Ramos (cell line): ENCODE measurements at regions not wholly inside any gene's neighbourhood (a gene's known extent, or its start where the extent isn't known, plus 50 kb on each side); places are given as distances from the start of the nearest gene placed in this dataset.
"Not testable (repeated sequence)": the region's sequence is repeated elsewhere in the genome, so short reads cannot be mapped to it uniquely, and the experiment has no call there.

Source experiments
- in situ Hi-C: fragments of 300-500 bp; cut with MboI; formaldehyde crosslinking; loops from one replicate; pipeline ENCODE4 v1.14.3; 2022; ENCODE audit warnings: low sequenced_read_pairs; ENCODE audit not compliant: unreplicated experiment

DNA sequence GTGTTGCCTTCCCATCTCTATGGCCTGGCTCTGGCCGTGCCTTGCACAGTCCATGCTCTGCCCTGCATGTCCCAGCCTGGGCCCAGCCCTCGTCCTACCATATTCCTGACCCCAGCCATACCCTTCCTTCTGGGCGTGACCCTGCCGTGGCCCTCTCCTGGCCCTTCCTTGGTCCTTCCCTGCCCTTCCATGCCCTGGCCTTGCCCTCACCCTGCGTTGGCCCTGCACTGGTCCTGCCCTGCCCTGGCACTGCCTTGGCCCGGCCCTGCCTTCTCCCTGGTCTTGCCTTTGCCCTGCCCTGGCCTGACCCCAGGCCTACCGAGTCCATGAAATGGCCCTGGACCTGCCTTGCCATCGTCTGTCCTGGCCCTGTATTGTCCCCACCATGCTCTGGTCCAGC, 1561.8 kb downstream of the RPIA start:
- in situ Hi-C loops, result not testable (repeated sequence)

DNA sequence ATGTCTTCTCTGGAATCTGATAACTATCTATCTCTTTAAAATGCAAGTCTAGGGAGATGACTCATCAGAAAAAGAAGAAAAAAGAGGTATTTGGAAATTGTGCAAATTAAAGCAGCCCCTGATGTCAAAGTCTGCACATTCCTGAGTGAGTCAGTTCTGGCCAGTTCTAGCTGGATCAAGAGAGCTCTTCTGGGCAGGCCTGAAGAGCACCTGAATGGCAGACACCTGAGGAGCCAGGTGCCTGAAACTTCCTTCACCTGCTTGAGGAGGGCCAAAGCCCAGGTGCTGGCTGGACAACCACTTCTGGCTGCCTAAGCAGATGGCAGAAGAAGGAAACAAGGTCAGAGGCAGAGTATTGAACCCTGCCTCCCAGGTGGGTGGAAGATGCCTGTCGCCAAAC, 1575.4 kb downstream of the RPIA start:
- in situ Hi-C loops, result not testable (repeated sequence)

DNA sequence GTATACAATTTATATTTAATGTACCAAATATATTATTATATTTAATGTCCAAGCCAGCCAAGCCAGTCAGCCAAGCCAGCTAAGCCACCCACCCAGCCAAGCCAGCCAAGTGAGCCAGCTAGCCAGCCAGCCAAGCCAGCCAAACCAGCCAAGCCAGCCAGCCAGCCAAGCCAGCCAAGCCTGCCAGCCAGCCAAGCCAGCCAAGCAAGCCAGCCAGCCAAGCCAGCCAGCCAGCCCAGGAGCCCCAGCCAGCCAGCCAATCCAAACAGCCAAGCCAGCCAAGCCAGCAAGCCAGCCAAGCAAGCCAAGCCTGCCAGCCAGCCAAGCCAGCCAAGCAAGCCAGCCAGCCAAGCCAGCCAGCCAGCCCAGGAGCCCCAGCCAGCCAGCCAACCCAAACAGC, 1596.3 kb downstream of the RPIA start:
- in situ Hi-C loops, result not testable (repeated sequence)

DNA sequence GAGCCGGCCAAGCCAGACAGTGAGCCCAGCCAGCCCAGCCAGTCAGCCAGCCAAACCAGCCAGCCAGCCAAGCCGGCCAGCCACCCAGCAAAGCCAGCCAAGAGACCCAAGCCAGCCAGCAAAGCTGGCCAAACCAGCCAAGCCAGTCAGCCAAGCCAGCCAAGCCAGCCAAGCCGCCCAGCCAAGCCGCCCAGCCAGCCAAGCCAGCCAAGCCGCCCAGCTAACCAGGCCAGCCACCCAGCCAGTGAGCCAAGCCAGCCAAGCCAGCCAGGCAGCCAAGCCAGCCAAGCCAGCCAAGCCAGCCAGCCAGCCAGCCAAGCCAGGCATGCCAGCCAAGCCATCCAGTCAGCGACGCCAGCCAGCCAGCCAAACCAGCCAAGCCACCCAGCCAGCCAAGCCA, 1596.9 kb downstream of the RPIA start:
- in situ Hi-C loops, result not testable (repeated sequence)

DNA sequence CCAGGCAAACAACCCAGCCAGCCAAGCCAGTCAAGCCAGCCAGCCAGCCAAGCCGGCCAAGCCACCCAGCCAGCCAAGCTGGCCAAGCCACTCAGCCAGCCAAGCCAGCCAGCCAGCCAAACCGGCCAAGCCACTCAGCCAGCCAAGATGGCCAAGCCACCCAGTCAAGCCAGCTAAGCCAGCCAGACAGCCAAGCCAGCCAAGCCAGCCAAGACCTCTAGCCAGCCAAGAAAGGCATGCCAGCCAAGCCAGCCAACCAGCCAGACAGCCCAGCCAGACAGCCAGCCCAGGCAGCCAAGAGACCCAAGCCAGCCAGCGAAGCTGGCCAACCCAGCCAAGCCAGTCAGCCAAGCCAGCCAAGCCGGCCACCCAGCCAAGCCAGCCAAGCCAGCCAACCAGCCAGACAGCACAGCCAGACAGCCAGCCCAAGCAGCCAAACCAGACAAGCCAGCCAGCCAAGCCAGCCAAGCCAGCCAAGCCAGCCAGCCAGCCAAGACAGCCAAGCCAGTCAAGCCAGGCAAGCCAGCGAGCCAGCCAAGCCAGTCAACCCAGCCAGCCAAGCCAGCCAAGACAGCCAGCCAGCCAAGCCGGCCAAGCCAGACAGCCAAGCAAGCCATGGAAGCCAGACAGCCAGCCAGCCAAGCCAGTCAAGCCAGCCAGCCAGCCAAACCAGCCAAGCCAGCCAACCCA, 1598.0 kb downstream of the RPIA start:
- in situ Hi-C loops, result not testable (repeated sequence)

DNA sequence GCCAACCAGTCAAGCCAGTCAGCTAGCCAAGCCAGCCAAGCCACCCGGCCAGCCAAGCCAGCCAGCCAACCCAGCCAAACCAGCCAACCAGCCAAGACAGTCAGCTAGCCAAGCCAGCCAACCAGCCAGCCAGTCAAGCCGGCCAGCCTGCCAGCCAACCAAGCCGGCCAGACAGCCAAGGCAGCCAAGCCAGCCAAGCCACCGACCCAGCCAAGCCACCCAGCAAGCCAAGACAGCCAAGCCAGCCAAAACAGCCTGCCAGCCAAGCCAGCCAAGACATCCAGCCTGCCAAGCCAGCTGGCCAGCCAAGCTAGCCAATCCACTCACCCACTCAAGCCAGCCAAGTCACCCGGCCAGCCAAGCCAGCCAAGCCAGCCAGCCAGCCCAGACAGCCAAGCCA, 1599.2 kb downstream of the RPIA start:
- in situ Hi-C loops, result not testable (repeated sequence)

DNA sequence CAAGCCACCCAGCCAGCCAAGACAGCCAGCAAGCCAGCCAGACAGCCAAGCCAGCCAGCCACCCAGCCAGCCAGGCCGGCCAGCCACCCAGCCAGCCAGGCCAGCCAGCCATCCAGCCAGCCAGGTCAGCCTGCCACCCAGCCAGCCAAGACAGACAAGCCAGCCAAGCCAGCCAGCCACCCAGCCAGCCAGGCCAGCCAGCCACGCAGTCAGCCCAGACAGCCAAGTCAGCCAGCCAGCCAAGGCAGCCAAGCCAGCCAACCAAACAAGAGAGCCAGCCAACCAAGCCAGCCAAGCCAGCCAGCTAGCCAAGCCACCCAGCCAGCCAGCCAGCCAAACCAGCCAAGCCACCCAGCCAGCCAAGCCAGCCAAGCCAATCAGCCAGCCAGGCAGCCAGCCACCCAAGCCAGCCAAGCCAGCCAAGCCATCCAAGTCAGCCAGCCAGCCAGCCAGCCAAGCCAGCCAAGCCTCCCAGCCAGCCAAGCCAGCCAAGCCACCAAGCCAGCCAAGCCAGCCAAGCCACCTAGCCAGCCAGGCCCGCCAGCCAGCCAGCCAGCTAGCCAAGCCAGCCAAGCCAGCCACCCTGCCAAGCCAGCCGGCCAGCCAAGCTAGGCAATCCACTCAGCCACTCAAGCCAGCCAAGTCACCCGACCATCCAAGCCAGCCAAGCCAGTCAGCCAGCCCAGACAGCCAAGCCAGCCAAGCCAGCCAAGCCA, 1599.9 kb downstream of the RPIA start:
- in situ Hi-C loops, result not testable (repeated sequence)

DNA sequence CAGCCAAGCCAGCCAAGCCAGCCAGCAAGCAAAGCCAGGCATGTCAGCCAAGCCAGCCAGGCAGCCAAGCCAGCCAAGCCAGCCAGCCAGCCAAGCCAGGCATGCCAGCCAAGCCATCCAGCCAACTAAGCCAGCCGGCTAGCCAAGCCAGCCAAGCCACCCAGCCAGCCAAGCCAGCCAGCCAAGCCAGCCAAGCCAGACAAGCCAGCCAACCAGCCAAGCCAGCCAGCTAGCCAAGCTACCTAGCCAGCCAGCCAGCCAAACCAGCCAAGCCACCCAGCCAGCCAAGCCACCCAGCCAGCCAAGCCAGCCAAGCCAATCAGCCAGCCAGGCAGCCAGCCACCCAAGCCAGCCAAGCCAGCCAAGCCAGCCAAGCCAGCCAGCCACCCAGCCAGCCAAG, 1600.5 kb downstream of the RPIA start:
- in situ Hi-C loops, result not testable (repeated sequence)

DNA sequence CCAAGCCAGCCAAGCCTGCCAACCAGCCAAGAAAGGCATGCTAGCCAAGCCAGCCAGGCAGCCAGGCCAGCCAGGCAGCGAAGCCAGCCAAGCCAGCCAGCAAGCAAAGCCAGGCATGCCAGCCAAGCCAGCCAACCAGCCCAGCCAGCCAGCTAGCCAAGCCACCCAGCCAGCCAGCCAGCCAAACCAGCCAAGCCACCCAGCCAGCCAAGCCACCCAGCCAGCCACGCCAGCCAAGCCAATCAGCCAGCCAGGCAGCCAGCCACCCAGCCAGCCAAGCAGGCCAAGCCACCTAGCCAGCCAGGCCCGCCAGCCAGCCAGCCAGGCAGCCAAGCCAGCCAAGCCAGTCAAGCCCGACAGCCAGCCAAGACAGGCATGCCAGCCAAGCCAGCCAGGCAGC, 1601.0 kb downstream of the RPIA start:
- in situ Hi-C loops, result not testable (repeated sequence)

DNA sequence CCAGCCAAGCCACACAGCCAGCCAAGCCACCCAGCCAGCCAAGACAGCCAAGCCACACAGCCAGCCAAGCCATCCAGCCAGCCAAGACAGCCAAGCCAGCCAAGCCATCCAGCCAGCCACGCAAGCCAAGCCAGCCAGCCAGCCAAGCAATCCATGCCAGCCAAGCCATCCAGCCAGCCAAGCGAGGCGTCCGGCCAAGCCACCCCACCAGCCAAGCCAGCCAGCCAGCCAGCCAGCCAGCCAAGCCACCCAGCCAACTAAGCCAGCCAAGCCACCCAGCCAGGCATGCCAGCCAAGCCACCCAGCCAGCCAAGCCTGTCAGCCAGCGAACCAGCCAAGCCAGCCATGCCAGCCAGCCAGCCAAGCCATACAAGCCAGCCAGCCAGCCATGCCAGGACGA, 1601.8 kb downstream of the RPIA start:
- in situ Hi-C loops, result not testable (repeated sequence)

DNA sequence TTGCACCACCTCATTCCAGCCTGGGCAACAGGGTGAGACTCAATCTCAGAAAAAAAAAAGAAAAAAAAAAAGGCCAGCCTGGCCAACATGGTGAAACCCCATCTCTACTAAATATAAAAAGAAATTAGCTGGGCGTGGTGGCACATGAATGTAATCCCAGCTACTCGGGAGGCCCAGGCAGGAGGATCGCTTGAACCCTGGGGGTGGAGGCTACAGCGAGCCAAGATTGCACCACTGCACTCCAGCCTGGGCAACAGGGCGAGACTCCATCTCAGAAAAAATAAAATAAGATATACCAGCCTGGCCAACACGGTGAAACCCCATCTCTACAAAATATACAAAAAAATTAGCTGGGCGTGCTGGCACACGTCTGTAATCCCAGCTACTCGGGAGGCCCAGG, 1602.3 kb downstream of the RPIA start:
- in situ Hi-C loops, result not testable (repeated sequence)

DNA sequence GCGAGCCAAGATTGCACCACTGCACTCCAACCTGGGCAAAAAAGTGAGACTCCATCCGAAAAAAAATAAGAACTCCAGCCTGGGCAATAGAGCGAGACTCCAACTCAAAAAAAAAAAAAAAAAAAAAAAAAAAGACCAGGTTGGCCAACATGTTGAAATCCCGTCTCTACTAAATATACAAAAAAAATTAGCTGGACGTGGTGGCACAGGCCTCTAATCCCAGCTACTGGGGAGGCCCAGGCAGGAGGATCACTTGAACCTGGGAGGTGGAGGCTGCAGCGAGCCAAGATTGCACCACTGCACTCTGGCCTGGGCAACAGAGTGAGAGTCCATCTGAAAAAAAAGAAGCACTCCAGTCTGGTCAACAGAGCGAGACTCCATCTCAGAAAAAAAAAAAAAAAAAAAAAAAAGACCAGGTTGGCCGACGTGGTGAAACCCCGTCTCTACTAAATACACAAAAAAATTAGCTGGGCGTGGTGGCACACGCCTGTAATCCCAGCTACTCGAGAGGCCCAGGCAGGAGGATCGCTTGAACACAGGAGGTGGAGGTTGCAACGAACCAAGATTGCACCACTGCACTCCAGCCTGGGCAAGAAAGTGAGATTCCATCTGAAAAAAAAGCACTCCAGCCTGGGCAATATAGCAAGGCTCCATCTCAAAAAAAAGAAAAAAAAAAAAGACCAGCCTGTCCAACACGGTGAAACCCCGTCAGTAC, 1603.7 kb downstream of the RPIA start:
- in situ Hi-C loops, result not testable (repeated sequence)

DNA sequence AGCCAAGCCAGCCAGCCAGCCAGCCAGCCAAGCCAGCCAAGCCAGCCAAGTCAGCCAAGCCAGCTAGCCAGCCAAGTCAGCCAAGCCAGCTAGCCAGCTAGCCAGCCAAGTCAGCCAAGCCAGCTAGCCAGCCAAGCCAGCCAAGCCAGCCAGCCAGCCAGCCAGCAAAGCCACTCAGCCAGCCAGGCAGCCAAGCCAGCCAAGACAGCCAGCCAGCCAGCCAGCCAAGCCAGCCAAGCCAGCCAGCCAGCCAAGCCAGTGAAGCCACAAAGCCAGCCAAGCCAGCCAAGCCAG, 1605.0 kb downstream of the RPIA start:
- in situ Hi-C loops, result not testable (repeated sequence)

DNA sequence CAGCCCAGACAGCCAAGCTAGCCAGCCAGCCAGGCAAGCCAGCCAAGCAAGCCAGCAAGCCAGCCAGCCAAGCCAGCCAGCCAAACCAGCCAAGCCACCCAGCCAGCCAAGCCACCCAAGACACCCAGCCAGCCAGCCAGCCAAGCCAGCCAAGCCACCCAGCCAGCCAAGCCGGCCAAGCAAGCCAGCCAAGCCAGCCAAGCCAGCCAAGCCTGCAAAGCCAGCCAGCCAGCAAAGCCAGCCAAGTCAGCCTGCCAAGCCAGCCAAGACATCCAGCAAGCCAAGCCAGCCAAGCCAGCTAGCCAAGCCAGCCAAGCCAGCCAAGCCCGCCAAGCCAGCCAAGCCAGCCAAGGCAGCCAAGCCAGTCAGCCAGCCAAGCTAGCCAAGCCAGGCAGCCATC, 1606.2 kb downstream of the RPIA start:
- in situ Hi-C loops, result not testable (repeated sequence)

DNA sequence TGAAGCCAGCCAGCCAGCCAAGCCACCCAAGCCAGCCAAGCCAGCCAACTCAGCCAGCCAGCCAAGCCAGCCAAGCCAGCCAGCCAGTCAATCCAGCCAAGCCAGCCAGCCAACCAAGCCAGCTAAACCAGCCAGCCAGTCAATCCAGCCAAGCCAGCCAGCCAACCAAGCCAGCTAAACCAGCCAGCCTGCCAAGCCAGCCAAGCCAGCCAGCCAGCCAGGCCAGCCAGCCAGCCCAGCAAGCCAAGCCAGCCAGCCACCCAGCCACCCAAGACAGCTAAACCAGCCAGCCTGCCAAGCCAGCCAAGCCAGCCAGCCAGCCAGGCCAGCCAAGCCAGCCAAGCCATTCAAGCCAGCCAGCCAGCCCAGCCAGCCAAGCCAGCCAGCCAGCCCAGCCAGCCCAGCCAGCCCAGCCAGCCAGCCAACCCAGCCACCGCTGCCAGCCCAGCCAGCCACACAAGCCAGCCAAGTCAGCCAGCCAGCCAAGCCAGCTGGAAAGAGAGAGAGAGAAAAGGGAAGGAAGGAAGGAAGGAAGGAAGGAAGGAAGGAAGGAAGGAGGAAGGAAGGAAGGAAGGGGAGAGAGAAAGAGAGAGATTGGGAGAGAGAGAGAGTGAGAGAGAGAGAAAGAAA, 1606.8 kb downstream of the RPIA start:
- in situ Hi-C loops, result not testable (repeated sequence)

DNA sequence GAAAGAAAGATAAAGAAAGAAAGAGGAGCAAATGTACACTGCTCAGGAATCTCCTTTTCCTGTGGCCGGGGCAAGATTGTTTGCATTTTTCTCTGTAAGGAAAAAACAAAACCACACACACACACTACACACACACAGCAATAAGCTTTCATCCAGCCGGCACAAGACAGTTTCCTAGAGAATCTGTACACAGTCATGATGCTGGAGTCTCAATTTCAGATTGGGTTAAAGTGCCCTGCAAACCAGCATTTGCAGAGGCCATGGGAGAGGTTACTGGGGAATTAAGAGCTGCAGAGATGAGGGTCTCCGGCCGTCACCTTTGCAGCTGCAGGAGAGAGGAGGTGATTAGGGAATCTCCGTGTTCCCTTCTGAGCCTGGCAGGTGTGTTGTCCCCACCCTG, 1607.5 kb downstream of the RPIA start:
- in situ Hi-C loops, result not testable (repeated sequence)

DNA sequence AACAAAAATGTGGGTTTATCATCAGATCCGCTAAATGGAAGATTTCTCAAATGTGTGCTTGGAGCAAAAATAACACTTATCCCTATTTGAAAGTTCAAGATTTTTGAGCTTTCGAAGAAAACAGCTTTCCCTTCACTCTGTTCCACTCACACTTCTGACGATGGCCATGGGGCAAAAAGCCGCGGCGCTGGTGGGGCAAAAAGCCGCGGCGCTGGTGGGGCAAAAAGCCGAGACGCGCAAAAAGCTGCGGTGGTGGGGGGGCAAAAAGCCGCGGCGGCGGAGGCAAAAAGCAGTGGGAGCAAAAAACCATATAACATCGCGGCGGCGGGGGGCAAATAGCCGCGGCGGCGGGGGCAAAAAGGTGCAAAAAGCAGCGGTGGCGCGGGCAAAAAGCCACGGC, 1631.5 kb downstream of the RPIA start:
- in situ Hi-C loops, result not testable (repeated sequence)

DNA sequence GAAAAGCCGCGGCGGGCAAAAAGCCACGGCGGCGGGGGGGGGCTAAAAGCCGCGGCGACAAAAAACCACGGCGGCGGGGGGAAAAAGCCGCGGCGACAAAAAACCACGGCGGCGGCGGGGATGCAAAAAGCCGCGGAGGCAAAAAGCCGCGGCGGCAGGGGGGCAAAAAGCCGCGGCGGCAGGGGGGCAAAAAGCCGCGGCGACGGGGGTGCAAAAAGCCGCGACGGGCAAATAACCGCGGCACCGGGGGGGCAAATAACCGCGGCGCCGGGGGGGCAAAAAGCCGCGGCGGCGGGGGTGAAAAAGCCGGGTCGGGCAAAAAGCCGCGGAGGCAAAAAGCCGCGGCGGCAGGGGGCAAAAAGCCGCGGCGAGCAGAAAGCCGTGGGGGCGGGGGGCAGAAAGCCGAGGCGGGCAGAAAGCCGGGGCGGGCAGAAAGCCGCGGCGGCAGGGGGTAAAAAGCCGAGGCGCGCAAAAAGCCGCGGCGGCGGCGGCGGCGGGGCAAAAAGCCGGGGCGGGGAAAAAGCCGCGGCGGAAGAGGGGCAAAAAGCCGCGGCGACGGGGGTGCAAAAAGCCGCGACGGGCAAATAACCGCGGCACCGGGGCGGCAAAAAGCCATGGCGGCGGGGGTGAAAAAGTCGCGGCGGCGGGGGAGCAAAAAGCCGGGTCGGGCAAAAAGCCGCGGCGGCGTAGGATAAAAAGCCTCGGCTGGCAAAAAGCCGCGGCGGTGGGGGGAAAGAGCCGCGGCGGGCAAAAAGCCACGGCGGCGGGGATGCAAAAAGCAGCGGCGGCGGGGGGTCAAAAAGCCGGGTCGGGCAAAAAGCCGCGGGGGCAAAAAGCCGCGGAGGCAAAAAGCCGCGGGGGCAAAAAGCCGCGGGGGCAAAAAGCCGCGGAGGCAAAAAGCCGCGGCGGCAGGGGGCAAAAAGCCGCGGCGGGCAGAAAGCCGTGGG, 1632.4 kb downstream of the RPIA start:
- in situ Hi-C loops, result not testable (repeated sequence)

DNA sequence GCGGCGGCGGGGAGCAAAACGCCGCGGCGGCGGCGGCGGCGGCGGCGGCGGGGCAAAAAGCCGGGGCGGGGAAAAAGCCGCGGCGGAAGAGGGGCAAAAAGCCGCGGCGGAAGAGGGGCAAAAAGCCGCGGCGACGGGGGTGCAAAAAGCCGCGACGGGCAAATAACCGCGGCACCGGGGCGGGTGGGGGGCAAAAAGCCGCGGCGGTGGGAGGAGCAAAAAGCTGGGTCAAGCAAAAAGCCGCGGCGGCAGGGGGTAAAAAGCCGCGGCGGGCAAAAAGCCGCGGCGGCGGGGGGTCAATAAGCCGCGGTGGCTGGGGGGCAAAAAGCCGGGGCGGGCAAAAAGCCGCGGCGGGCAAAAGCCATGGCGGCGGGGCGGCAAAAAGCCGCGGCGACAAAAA, 1633.2 kb downstream of the RPIA start:
- in situ Hi-C loops, result not testable (repeated sequence)

DNA sequence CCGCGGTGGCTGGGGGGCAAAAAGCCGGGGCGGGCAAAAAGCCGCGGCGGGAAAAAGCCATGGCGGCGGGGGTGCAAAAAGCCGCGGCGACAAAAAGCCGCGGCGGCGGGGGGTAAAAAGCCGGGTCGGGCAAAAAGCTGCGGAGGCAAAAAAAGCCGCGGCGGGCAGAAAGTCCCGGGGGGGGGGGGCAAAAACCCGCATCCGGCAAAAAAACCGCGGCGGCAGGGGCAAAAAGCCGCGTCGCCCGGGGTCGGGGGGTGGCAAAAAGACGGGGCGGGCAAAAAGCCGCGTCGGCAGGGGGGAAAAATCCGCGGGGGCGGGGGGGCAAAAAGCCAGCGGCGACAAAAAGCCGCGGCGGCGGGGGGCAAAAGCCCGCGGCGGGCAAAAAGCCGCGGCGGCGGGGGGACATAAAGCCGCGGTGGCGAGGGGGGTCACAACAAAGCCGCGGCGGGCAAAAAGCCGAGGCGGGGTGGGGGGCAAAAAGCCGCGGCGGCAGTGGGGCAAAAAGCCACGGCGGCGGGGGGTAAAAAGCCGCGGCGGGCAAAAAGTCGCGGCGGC, 1634.4 kb downstream of the RPIA start:
- in situ Hi-C loops, result not testable (repeated sequence)
